Caco-2 (cell line): ENCODE measurements at regions not wholly inside any gene's neighbourhood (a gene's known extent, or its start where the extent isn't known, plus 50 kb on each side); places are given as distances from the start of the nearest gene placed in this dataset.

Source experiments
- BruUV-seq: library from RNA; stranded (reverse); fragments of 400-500 nt; replicated peaks from 2 replicates; lab custom pipeline; 2021; lab: Mats Ljungman, UMichigan
- CTCF ChIA-PET: fragments of 300-600 bp; sonication (Branson Sonifier 250); formaldehyde crosslinking; loops from one replicate; lab custom pipeline; 2022; ENCODE audit warnings: antibody characterized with exemption; lab: Charles Lee
- POLR2A ChIA-PET: fragments of 300-600 bp; sonication (Branson Sonifier 250); formaldehyde crosslinking; loops from one replicate; lab custom pipeline; 2022; ENCODE audit warnings: antibody characterized with exemption; lab: Charles Lee
- DNase-seq, 2 experiments: peaks; one replicate each; pipeline versions ENCODE4 v3.0.0 to v3.0.0-alpha.2; 2020 to 2022
- H3K27me3 ChIP-seq: replicated peaks from 2 replicates; pipeline ENCODE4 v1.6.0; 2011; ENCODE audit warnings: low read length; ENCODE audit not compliant: control insufficient read depth, insufficient read depth
- H3K36me3 ChIP-seq: 2 replicates; pipeline ENCODE4 v1.5.1; 2011; ENCODE audit warnings: low read length; ENCODE audit not compliant: control insufficient read depth, insufficient read depth
- H3K4me1 ChIP-seq: fragments of 250-450 bp; sonication (Bioruptor Pico); 2 replicates; pipeline ENCODE4 v1.5.1; 2020; ENCODE audit warnings: mild to moderate bottlenecking
- H3K4me3 ChIP-seq: 2 replicates; pipeline ENCODE4 v1.5.1; 2011; ENCODE audit warnings: low read depth, mild to moderate bottlenecking, control low read depth, low read length
- H3K9me3 ChIP-seq: fragments of 250-450 bp; sonication (Bioruptor Pico); 2 replicates; pipeline ENCODE4 v1.5.1; 2020; ENCODE audit warnings: mild to moderate bottlenecking, moderate library complexity
- H3K27ac Mint-ChIP-seq: one replicate; pipeline ENCODE4 v1.8.0; 2022; ENCODE audit warnings: mixed read lengths; ENCODE audit not compliant: unreplicated experiment
- H3K27me3 Mint-ChIP-seq: one replicate; pipeline ENCODE4 v1.8.0; 2022; ENCODE audit warnings: mixed read lengths; ENCODE audit not compliant: insufficient read depth, unreplicated experiment
- H3K36me3 Mint-ChIP-seq: one replicate; pipeline ENCODE4 v1.8.0; 2022; ENCODE audit warnings: mild to moderate bottlenecking, mixed read lengths; ENCODE audit not compliant: insufficient read depth, unreplicated experiment
- H3K4me1 Mint-ChIP-seq: one replicate; pipeline ENCODE4 v1.8.0; 2022; ENCODE audit warnings: low read depth, mixed read lengths; ENCODE audit not compliant: unreplicated experiment
- H3K4me3 Mint-ChIP-seq: one replicate; pipeline ENCODE4 v1.8.0; 2022; ENCODE audit warnings: mild to moderate bottlenecking, moderate library complexity, mixed read lengths; ENCODE audit not compliant: unreplicated experiment
- H3K9me3 Mint-ChIP-seq: one replicate; pipeline ENCODE4 v1.8.0; 2022; ENCODE audit warnings: mixed read lengths; ENCODE audit not compliant: unreplicated experiment
- intact Hi-C: fragments of 100-400 bp; cut with micrococcal nuclease; formaldehyde crosslinking; loops from one replicate; pipeline ENCODE4 v1.10.0; 2022; ENCODE audit not compliant: unreplicated experiment
- TF ChIP-seq, protein P1 (sequence below), 2 experiments: fragments of 200-600 bp in 1 of 2; IDR thresholded peaks; 1 replicate in 1 of 2; 2 replicates in 1 of 2; pipeline versions ENCODE4 v1.5.1 to v1.8.0; 2011 to 2022; ENCODE audit warnings: antibody characterized with exemption in 1 of 2, control low read depth in 1 of 2, inconsistent platforms in 1 of 2, low read depth in 1 of 2, low read length in 1 of 2, mild to moderate bottlenecking in 1 of 2, moderate library complexity in 1 of 2; ENCODE audit not compliant: insufficient read depth in 1 of 2, severe bottlenecking in 1 of 2, unreplicated experiment in 1 of 2

DNA sequence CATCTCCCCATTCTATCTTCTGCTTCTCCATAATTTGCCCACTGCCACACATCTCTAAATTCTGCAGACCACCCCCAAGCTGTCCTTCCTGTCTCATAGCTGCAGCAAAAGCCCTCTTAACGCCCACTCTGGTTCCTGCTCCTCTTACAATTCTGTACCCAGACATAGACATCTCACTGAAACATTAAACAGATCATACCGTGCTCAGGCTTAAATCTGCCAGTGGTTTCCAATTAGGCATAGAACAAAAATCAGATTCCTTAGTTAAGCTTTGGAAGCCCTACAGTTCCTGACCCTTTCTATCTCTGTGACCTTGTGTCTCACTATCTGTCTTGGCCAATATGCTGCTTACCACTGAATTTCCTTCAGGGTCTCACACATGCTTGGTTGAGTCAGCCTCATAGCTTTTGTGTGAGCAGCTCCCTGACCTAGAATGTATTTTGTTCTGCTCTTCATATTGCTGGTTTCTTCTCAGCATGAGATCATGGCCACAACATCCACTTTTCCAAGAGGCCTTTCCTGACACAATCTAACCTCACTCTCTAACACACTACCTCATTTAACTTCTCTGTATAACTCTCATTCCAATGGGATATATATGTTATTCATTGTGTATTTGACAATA is 749.7 kb downstream of the MAFB start:
- CTCF ChIA-PET, result no interaction called here
- BruUV-seq, result no TSS peak

DNA sequence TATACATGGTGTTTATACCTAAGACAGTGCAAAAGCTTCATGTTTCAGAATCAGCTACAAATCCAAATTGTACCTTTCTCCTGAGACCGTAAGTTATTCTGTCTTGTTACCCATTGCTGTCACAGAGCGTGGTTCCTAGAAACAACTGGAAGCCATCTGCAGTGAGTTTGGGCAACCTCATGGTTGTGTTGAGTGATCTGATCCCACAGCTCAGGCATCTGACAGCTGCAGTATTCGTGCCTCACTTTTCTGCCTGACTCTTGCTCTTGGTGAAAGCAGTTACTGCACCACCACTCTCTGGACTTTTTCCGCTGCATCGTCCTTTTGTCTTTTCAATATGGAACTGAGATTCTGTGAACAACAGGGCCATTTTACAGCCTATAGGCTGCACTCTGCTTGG is 752.6 kb downstream of the MAFB start:
- no peaks in the 10 kb centered on the region for H3K4me1 Mint-ChIP-seq
- POLR2A ChIA-PET, result no interaction called here

More for the DNA sequence above, 749.7 kb downstream of the MAFB start:
- Mint-ChIP-seq H3K27ac (no peak overlapping the region), H3K4me3 (no peak overlapping the region), H3K36me3 (no peaks in the 10 kb centered on the region), H3K9me3 (no peaks in the 10 kb centered on the region), H3K4me1 (no peaks in the 10 kb centered on the region), H3K27me3 (peaks cover 18% of the 10 kb centered on the region)
- intact Hi-C loops, result no loop called here
- TF ChIP-seq, protein P1, sequence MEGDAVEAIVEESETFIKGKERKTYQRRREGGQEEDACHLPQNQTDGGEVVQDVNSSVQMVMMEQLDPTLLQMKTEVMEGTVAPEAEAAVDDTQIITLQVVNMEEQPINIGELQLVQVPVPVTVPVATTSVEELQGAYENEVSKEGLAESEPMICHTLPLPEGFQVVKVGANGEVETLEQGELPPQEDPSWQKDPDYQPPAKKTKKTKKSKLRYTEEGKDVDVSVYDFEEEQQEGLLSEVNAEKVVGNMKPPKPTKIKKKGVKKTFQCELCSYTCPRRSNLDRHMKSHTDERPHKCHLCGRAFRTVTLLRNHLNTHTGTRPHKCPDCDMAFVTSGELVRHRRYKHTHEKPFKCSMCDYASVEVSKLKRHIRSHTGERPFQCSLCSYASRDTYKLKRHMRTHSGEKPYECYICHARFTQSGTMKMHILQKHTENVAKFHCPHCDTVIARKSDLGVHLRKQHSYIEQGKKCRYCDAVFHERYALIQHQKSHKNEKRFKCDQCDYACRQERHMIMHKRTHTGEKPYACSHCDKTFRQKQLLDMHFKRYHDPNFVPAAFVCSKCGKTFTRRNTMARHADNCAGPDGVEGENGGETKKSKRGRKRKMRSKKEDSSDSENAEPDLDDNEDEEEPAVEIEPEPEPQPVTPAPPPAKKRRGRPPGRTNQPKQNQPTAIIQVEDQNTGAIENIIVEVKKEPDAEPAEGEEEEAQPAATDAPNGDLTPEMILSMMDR (IDR thresholded peaks at IDR 0.05; ENCODE audit: insufficient read depth in 1 of 2, low read depth in 1 of 2, low read length in 1 of 2, severe bottlenecking in 1 of 2, unreplicated experiment in 1 of 2), result no peak
- Histone ChIP-seq H3K9me3 (no peaks in the 10 kb centered on the region), H3K4me1 (no peaks in the 10 kb centered on the region), H3K4me3 (no peak overlapping the region), H3K36me3 (no peaks in the 10 kb centered on the region), H3K27me3 (no peaks in the 10 kb centered on the region)
- no peak for DNase-seq
- POLR2A ChIA-PET, result no interaction called here

DNA sequence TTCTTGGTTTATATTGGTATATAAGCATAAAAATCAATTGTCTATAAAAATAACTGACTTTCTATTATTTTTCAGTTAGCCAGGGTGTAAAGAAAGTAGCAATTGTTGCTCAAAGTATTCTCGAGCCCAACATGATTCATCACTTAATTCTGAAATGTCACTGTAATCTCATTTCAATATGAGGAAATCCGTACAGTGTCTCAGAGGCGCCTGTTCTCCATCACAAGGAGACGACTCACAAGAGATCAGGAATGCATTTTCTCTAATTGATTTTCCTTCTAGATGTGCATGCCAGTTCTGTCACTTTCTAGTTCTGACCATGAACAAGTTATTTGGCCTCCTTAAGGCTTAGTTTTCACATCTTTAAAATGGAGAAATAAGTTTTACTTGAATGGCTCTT is 753.1 kb downstream of the MAFB start:
- no peaks in the 10 kb centered on the region for H3K9me3 Mint-ChIP-seq
- intact Hi-C loops, result no loop called here
- ChIA-PET CTCF (no interaction called here), POLR2A (no interaction called here)
- H3K27ac Mint-ChIP-seq, result no peak overlapping the region
- no peak overlapping the region for H3K4me3 ChIP-seq
- no peaks in the 10 kb centered on the region for H3K4me1 Mint-ChIP-seq
- H3K27me3 ChIP-seq, result no peaks in the 10 kb centered on the region
- H3K9me3 ChIP-seq, result no peaks in the 10 kb centered on the region
- H3K4me1 ChIP-seq, result no peaks in the 10 kb centered on the region
- no peaks in the 10 kb centered on the region for H3K36me3 Mint-ChIP-seq
- H3K36me3 ChIP-seq, result no peaks in the 10 kb centered on the region
- peaks cover 18% of the 10 kb centered on the region for H3K27me3 Mint-ChIP-seq
- H3K4me3 Mint-ChIP-seq, result no peak overlapping the region
- no TSS peak for BruUV-seq
- no peak for DNase-seq
- TF ChIP-seq, protein P1 (IDR thresholded peaks at IDR 0.05; ENCODE audit: insufficient read depth in 1 of 2, low read depth in 1 of 2, low read length in 1 of 2, severe bottlenecking in 1 of 2, unreplicated experiment in 1 of 2), result no peak

More for the DNA sequence above, 752.6 kb downstream of the MAFB start:
- DNase-seq, result no peak
- Mint-ChIP-seq H3K36me3 (no peaks in the 10 kb centered on the region), H3K27me3 (peaks cover 18% of the 10 kb centered on the region), H3K27ac (no peak overlapping the region), H3K4me3 (no peak overlapping the region), H3K9me3 (no peaks in the 10 kb centered on the region)
- CTCF ChIA-PET, result no interaction called here
- H3K36me3 ChIP-seq, result no peaks in the 10 kb centered on the region
- H3K9me3 ChIP-seq, result no peaks in the 10 kb centered on the region
- no peaks in the 10 kb centered on the region for H3K27me3 ChIP-seq
- H3K4me3 ChIP-seq, result no peak overlapping the region
- TF ChIP-seq, protein P1 (IDR thresholded peaks at IDR 0.05; ENCODE audit: insufficient read depth in 1 of 2, low read depth in 1 of 2, low read length in 1 of 2, severe bottlenecking in 1 of 2, unreplicated experiment in 1 of 2), result no peak
- H3K4me1 ChIP-seq, result no peaks in the 10 kb centered on the region
- intact Hi-C loops, result no loop called here
- BruUV-seq, result no TSS peak
